T-helper 1 cell treated with Interleukin-12 subunit alpha and Interleukin-12 subunit beta and Interleukin-4 antibody, amounts not matched to agents 30 μg/mL and 1 μg/mL, for 36 hours (primary cell): ENCODE measurements at regions not wholly inside any gene's neighbourhood (a gene's known extent, or its start where the extent isn't known, plus 50 kb on each side); places are given as distances from the start of the nearest gene placed in this dataset.
"Not testable (repeated sequence)": the region's sequence is repeated elsewhere in the genome, so short reads cannot be mapped to it uniquely, and the experiment has no call there.

Experiments used
- H3K27ac Mint-ChIP-seq: one replicate; pipeline ENCODE4 v1.8.0; 2021; ENCODE audit warnings: mild to moderate bottlenecking, mixed read lengths
- H3K27me3 Mint-ChIP-seq: one replicate; pipeline ENCODE4 v1.8.0; 2021; ENCODE audit warnings: low read depth, mixed read lengths
- H3K36me3 Mint-ChIP-seq: one replicate; pipeline ENCODE4 v1.8.0; 2021; ENCODE audit warnings: low read depth, mixed read lengths
- H3K4me1 Mint-ChIP-seq: one replicate; pipeline ENCODE4 v1.8.0; 2021; ENCODE audit warnings: low read depth, mixed read lengths
- H3K4me3 Mint-ChIP-seq: one replicate; pipeline ENCODE4 v1.8.0; 2021; ENCODE audit warnings: mild to moderate bottlenecking, moderate library complexity, mixed read lengths
- H3K9me3 Mint-ChIP-seq: one replicate; pipeline ENCODE4 v1.8.0; 2021; ENCODE audit warnings: mixed read lengths

GRCh38 chr20:1845163-1845523, 50.1 kb upstream of the SIRPA start:
- Mint-ChIP-seq H3K9me3 (peaks cover 9% of the 10 kb centered on the region), H3K36me3 (no peaks in the 10 kb centered on the region), H3K27ac (no peak overlapping the region), H3K4me1 (peaks cover 13% of the 10 kb centered on the region), H3K4me3 (no peak overlapping the region), H3K27me3 (peaks cover 3% of the 10 kb centered on the region)

GRCh38 chr20:1844325-1845162, 50.7 kb upstream of the SIRPA start:
- no peak overlapping the region for H3K4me3 Mint-ChIP-seq
- H3K9me3 Mint-ChIP-seq, result peaks cover 9% of the 10 kb centered on the region
- H3K36me3 Mint-ChIP-seq, result no peaks in the 10 kb centered on the region
- peaks cover 6% of the 10 kb centered on the region for H3K27me3 Mint-ChIP-seq
- H3K27ac Mint-ChIP-seq, result no peak overlapping the region
- peaks cover 11% of the 10 kb centered on the region for H3K4me1 Mint-ChIP-seq

- H3K27me3 Mint-ChIP-seq, result peaks cover 3% of the 10 kb centered on the region
- H3K27ac Mint-ChIP-seq, result no peak overlapping the region
- no peaks in the 10 kb centered on the region for H3K36me3 Mint-ChIP-seq
- H3K4me3 Mint-ChIP-seq, result no peak overlapping the region
- peaks cover 4% of the 10 kb centered on the region for H3K9me3 Mint-ChIP-seq
- peaks cover 11% of the 10 kb centered on the region for H3K4me1 Mint-ChIP-seq
Measured at GRCh38 chr20:1842281-1842680, 52.9 kb upstream of the SIRPA start.

- H3K4me1 Mint-ChIP-seq, result peaks cover 11% of the 10 kb centered on the region
- no peaks in the 10 kb centered on the region for H3K36me3 Mint-ChIP-seq
- H3K9me3 Mint-ChIP-seq, result peaks cover 1% of the 10 kb centered on the region
- no peak overlapping the region for H3K27ac Mint-ChIP-seq
- H3K4me3 Mint-ChIP-seq, result no peak overlapping the region
- peaks cover 3% of the 10 kb centered on the region for H3K27me3 Mint-ChIP-seq
Measured at GRCh38 chr20:1841554-1842140, 53.6 kb upstream of the SIRPA start.

GRCh38 chr20:1840817-1841553, 54.2 kb upstream of the SIRPA start:
- Mint-ChIP-seq H3K36me3 (no peaks in the 10 kb centered on the region), H3K9me3 (no peaks in the 10 kb centered on the region), H3K27ac (no peak overlapping the region), H3K27me3 (peaks cover 3% of the 10 kb centered on the region), H3K4me3 (no peak overlapping the region), H3K4me1 (peaks cover 11% of the 10 kb centered on the region)

- not testable (repeated sequence) for H3K27me3 Mint-ChIP-seq, H3K9me3 Mint-ChIP-seq, H3K27ac Mint-ChIP-seq, H3K4me3 Mint-ChIP-seq, H3K36me3 Mint-ChIP-seq, H3K4me1 Mint-ChIP-seq
Measured at GRCh38 chr20:1839376-1840317, 55.6 kb upstream of the SIRPA start.

GRCh38 chr20:1838556-1839279, 56.5 kb upstream of the SIRPA start:
- no peak overlapping the region for H3K4me3 Mint-ChIP-seq
- H3K27me3 Mint-ChIP-seq, result peaks cover 3% of the 10 kb centered on the region

GRCh38 chr20:1835186-1836035, 59.8 kb upstream of the SIRPA start:
- H3K9me3 Mint-ChIP-seq, result no peaks in the 10 kb centered on the region
- H3K36me3 Mint-ChIP-seq, result no peaks in the 10 kb centered on the region
- no peak overlapping the region for H3K4me3 Mint-ChIP-seq
- no peaks in the 10 kb centered on the region for H3K4me1 Mint-ChIP-seq
- H3K27ac Mint-ChIP-seq, result no peak overlapping the region
- peaks cover 6% of the 10 kb centered on the region for H3K27me3 Mint-ChIP-seq

More at GRCh38 chr20:1838556-1839279, 56.5 kb upstream of the SIRPA start:
- Mint-ChIP-seq H3K4me1 (no peaks in the 10 kb centered on the region), H3K36me3 (no peaks in the 10 kb centered on the region), H3K9me3 (no peaks in the 10 kb centered on the region), H3K27ac (no peak overlapping the region)

- Mint-ChIP-seq H3K27me3 (peaks cover 3% of the 10 kb centered on the region), H3K4me3 (no peak overlapping the region), H3K4me1 (no peaks in the 10 kb centered on the region), H3K9me3 (no peaks in the 10 kb centered on the region), H3K27ac (no peak overlapping the region), H3K36me3 (no peaks in the 10 kb centered on the region)
Measured at GRCh38 chr20:1833728-1834726, 61.2 kb upstream of the SIRPA start.

GRCh38 chr20:1833216-1833615, 62.0 kb upstream of the SIRPA start:
- no peaks in the 10 kb centered on the region for H3K9me3 Mint-ChIP-seq
- no peak overlapping the region for H3K4me3 Mint-ChIP-seq
- no peaks in the 10 kb centered on the region for H3K4me1 Mint-ChIP-seq
- H3K36me3 Mint-ChIP-seq, result no peaks in the 10 kb centered on the region
- peaks cover 3% of the 10 kb centered on the region for H3K27me3 Mint-ChIP-seq
- no peak overlapping the region for H3K27ac Mint-ChIP-seq

GRCh38 chr20:1832634-1833033, 62.6 kb upstream of the SIRPA start:
- H3K27me3 Mint-ChIP-seq, result peaks cover 3% of the 10 kb centered on the region
- no peak overlapping the region for H3K4me3 Mint-ChIP-seq
- H3K4me1 Mint-ChIP-seq, result no peaks in the 10 kb centered on the region
- H3K9me3 Mint-ChIP-seq, result no peaks in the 10 kb centered on the region
- H3K27ac Mint-ChIP-seq, result no peak overlapping the region
- H3K36me3 Mint-ChIP-seq, result no peaks in the 10 kb centered on the region

GRCh38 chr20:1831606-1832005, 63.6 kb upstream of the SIRPA start:
- peaks cover 3% of the 10 kb centered on the region for H3K27me3 Mint-ChIP-seq
- H3K4me3 Mint-ChIP-seq, result no peak overlapping the region
- H3K36me3 Mint-ChIP-seq, result no peaks in the 10 kb centered on the region
- no peaks in the 10 kb centered on the region for H3K9me3 Mint-ChIP-seq
- no peaks in the 10 kb centered on the region for H3K4me1 Mint-ChIP-seq
- no peak overlapping the region for H3K27ac Mint-ChIP-seq
